AG09309 (cell line): ENCODE measurements at regions not wholly inside any gene's neighbourhood (a gene's known extent, or its start where the extent isn't known, plus 50 kb on each side); places are given as distances from the start of the nearest gene placed in this dataset.

Experiments used
- DNase-seq: peaks from one replicate; pipeline ENCODE4 v3.0.0-alpha.2; 2010; ENCODE audit warnings: low read depth
- H3K4me3 ChIP-seq: 2 replicates; pipeline ENCODE4 v1.5.1; 2011; ENCODE audit warnings: mild to moderate bottlenecking, low read depth, low read length, moderate library complexity; ENCODE audit not compliant: control insufficient read depth
- CTCF ChIP-seq: IDR thresholded peaks from 2 replicates; pipeline ENCODE4 v1.5.1; 2011; ENCODE audit warnings: mild to moderate bottlenecking, low read depth, low read length, inconsistent platforms; ENCODE audit not compliant: insufficient read depth, control insufficient read depth; ENCODE audit errors: missing control alignments

DNA sequence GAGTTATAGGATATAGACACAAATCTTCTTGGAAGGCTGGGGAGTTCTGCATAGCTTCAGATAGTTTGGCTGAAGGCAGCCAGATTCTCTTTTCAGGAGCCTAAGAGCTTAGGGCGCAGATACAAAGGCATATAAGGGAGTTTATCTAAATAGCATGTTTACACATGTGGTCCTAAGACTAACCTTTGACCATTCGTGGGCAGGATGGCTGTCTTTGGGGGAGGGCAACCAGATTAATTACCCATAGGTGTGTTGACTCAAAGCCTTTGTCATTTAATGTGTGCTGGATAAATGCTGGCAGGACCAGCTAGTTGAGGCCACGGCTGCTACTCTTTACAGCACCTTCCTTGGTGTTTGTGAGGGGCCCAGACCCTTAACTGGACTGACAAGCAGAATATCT lies 71.8 kb downstream of the IER5 start:
- TF ChIP-seq CTCF, result no peak
- DNase-seq, result no peak

DNA sequence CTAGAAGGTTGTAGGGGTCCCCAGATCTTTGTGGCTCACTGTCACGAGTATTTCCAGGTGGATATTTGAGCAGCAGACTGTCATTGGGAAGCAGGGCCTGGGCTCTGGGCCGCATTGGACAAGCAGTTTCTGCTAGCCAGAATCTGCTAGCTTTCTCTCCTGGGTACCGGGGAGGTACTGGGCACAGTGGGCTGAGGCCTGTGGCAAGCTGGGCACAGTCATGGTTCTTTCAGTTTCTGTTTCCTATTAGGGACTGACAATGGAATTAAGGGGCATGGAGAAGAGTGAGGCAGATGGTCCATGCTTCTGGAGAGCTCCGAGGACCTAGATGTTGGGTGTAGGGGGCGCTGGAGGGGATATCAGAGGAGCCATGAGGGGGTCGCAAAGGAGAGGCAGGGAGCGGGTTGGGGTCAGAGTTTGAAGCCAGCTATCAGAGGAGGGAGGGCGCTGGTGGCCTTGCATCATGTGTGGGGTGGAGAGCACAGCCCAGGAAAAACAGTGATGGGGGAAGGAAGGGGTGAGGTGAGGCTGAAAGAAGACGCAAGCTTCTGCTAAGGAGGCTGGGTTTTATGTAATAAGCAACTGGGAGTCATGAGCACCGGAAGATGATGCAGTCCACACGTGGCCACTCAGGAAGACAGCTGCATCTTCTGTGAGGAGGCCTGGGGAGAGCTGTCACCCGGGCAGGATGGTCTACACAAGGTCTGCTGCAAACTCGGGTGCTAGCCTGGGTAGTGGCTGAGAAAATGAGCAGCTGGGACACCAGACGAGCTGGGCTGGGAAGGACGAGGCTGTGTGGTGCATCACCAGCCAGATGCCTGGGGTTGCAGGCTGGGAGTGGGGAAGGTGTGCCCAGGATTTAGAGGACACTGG lies 72.7 kb downstream of the IER5 start:
- no peak for DNase-seq
- H3K4me3 ChIP-seq, result no peak overlapping the region
- TF ChIP-seq CTCF, result no peak

More for the DNA sequence above, 71.8 kb downstream of the IER5 start:
- H3K4me3 ChIP-seq, result no peak overlapping the region

DNA sequence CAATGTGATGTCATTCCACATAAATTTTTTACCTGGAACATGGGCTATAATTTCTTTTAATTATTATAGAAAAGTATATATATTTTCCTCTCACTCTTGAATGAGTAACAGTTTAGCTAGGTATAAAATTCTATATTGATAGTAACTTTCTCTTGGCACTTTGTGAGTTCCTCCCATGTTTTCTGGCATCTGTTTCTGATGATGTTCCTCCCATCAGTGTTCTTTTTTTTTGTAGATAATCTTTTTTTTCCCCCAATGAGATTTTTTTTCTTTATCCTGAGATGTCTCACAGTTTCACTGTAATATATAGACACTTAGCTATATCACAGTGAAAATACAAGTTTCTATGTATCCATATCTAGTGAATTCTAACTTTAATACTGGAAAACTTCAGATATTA lies 75.2 kb downstream of the IER5 start:
- no peak overlapping the region for H3K4me3 ChIP-seq
- no peak for DNase-seq
- no peak for TF ChIP-seq CTCF

GRCh38 chr1:181166377-181167196 lies 78.1 kb downstream of the IER5 start:
- no peak for DNase-seq
- peak; percentile 83 for TF ChIP-seq CTCF
- no peak overlapping the region for H3K4me3 ChIP-seq

DNA sequence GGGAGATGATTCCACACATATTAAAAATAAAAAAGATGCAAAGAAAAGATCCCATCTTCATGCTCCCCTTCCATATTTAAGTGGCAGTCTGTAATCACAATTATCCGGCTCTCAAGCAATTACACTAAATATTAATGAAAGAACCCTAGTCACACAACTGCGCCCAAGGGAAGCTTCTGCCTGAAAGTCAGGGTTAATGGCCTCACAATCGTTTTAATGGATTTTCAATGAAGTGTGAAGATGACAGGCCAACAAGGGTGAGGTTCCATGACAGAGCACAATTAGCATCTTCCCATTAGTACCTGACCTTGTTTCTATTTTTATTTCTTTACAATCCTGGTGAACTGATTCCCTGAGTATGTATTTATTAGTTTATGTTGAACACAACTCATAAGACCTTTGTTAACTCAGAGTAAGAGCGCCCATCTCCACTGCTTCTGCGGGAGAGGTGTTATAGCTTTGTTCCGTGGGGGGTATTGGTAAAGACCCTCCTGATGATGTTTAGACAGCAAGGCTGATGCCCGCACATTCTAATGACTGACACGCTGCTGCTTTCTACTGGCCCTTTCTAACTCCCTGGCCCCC lies 80.9 kb downstream of the IER5 start:
- no peak for TF ChIP-seq CTCF
- no peak overlapping the region for H3K4me3 ChIP-seq
- DNase-seq, result no peak

GRCh38 chr1:181170194-181170593 lies 81.7 kb downstream of the IER5 start:
- DNase-seq, result no peak
- H3K4me3 ChIP-seq, result no peak overlapping the region
- no peak for TF ChIP-seq CTCF
